ENCODE measurements at regions not wholly inside any gene's neighbourhood (a gene's known extent, or its start where the extent isn't known, plus 50 kb on each side); places are given as distances from the start of the nearest gene placed in this dataset.

DNA sequence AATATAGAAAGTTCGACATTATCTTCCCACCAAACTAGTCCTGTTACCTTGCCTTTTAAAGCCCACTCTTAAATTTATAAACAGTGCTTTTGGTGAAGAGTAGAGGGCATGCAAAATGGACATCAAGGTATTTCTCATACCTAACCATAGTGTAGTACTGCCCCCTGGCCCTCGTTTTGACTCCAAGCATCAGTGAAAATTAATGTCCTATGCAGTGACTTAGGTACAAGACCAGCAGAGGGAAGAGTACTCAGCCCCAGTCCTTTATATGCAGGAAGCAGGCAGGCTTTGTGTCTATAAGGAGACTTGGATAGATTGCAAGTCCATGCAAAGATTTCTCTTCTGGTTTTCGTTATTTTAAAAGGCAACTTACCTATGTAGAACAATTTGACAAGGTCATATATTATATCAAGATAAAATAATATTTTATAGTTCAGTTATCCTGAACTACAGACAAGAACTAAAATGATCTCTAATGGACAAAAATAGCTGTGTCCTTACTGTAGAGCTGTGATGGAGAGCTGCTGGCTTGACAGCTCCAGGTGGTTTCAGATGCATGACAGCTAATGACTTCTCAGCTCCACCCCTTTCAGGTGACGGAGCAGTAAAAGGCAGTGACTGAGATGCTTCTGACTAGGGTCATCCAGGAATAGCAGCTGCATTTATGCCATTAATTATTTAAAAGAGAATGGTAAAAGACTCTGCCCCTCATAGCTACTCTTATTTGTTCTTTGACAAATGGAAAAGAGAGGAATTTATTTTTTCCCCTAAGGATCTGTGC is 646.1 kb downstream of the SQOR start:
- H4K8ac ChIP-seq (ENCODE audit: extremely low read depth, insufficient read depth, low read length) = no peak overlapping the region
- no peak overlapping the region for H3K4me2 ChIP-seq (ENCODE audit: insufficient read depth in 1 of 2, low read depth in 2 of 2, low read length in 2 of 2)
- no peak overlapping the region for H4K5ac ChIP-seq (ENCODE audit: insufficient read length, low read depth, low read length)
- H3K9me3 ChIP-seq (ENCODE audit: insufficient read depth in 2 of 2, low read depth in 1 of 2, low read length in 1 of 2) = no peaks in the 10 kb centered on the region
- ChIA-PET CTCF (ENCODE audit: partially characterized antibody) (interaction anchor here (0.7 to 1.6 kb wide), 15 partner anchors 8 to 575 kb away, joined by 3 to 14 read pairs (median 4); no protein-coding TSS in a partner anchor), POLR2A (ENCODE audit: partially characterized antibody) (no interaction called here)
- no peak overlapping the region for H2AK5ac ChIP-seq (ENCODE audit: low read depth, low read length)
- H3K4me3 ChIP-seq (ENCODE audit: extremely low read depth in 1 of 4, insufficient read depth in 2 of 4, low read depth in 3 of 4, low read length in 4 of 4) = no peak overlapping the region
- H2BK5ac ChIP-seq (ENCODE audit: low read depth, low read length) = no peak overlapping the region
- H3K27me3 ChIP-seq (replicated peaks in 1 of 4; ENCODE audit: control insufficient read depth in 3 of 4, extremely low read depth in 1 of 4, insufficient read depth in 3 of 4, low read length in 3 of 4) = no peaks in the 10 kb centered on the region
- no peak overlapping the region for H2BK12ac ChIP-seq (ENCODE audit: low read depth, low read length)
- 0 out of 2 replicates have a peak, but pooled peaks cover 2% of the 10 kb centered on the region for H3K23me2 ChIP-seq (ENCODE audit: low read depth, low read length)
- no peak overlapping the region for H3K18ac ChIP-seq (ENCODE audit: extremely low read depth, low read length)
- H4K91ac ChIP-seq (replicated peaks; ENCODE audit: insufficient read length, low read length) = no peak overlapping the region
- H2AFZ ChIP-seq (ENCODE audit: low read length) = no peak overlapping the region
- FAIRE-seq (peak; percentile 24), DNase-seq (ENCODE audit: low read depth in 1 of 2, low spot score in 2 of 2) (no peak)
- H3K9ac ChIP-seq (replicated peaks in 1 of 4; ENCODE audit: extremely low read depth in 1 of 4, low read depth in 3 of 4, low read length in 3 of 4) = no peak overlapping the region
- H3K56ac ChIP-seq (replicated peaks; ENCODE audit: insufficient read length, low read depth, low read length) = no peak overlapping the region
- H3K14ac ChIP-seq (ENCODE audit: insufficient read length) = no peak overlapping the region
- no peak overlapping the region for H2BK20ac ChIP-seq (ENCODE audit: low read length)
- no peaks in the 10 kb centered on the region for H3K36me3 ChIP-seq (ENCODE audit: control insufficient read depth in 2 of 4, insufficient read depth in 4 of 4, low read length in 3 of 4)
- no peak overlapping the region for H3K27ac ChIP-seq (ENCODE audit: low read depth, low read length)
- H2BK15ac ChIP-seq (ENCODE audit: low read length) = no peak overlapping the region
- H3K4ac ChIP-seq (replicated peaks; ENCODE audit: insufficient read length, low read depth, low read length) = no peak overlapping the region
- 0 out of 7 replicates have a peak, but pooled peaks cover 0 to 2% (median 0%) of the 10 kb centered on the region in 4 experiments for H3K4me1 ChIP-seq (replicated peaks in 1 of 4; ENCODE audit: control insufficient read depth in 3 of 4, insufficient read depth in 4 of 4, low read length in 3 of 4)
- WGBS, 2 experiments (ENCODE audit: extremely low coverage in 1 of 2, insufficient coverage in 1 of 2, insufficient read length in 1 of 2, insufficient replicate concordance in 2 of 2, low coverage in 1 of 2, low lambda C conversion rate in 2 of 2, missing lambda C conversion rate in 1 of 2) = 72% methylated on average over 4 of the region's 4 CpGs; no CpG with 5 or more reads in 1 of the 2 experiments
- no peaks in the 10 kb centered on the region for H4K20me1 ChIP-seq (replicated peaks in 1 of 2; ENCODE audit: control insufficient read depth in 1 of 2, insufficient read depth in 2 of 2, low read length in 2 of 2)
- no peaks in the 10 kb centered on the region for H3K79me1 ChIP-seq (ENCODE audit: low read depth, low read length)
- no peak overlapping the region for H3K23ac ChIP-seq (ENCODE audit: insufficient read length)
- H2BK120ac ChIP-seq (replicated peaks; ENCODE audit: low read depth, low read length) = no peak overlapping the region
- no peaks in the 10 kb centered on the region for H3K79me2 ChIP-seq (ENCODE audit: control insufficient read depth in 1 of 2, insufficient read depth in 2 of 2, low read length in 2 of 2)
- TF ChIP-seq CBX8 (IDR thresholded peaks at IDR 0.05; ENCODE audit: borderline replicate concordance, low read depth, low read length) (no peak), E2F6 (IDR thresholded peaks at IDR 0.05) (no peak), ZNF274 (IDR thresholded peaks at IDR 0.05; ENCODE audit: borderline replicate concordance, extremely low read depth, low read length) (no peak), SP1 (IDR thresholded peaks at IDR 0.05; ENCODE audit: low read depth, low read length) (no peak), KDM5A (IDR thresholded peaks at IDR 0.05; ENCODE audit: low read length) (no peak), RBBP5 (IDR thresholded peaks at IDR 0.05; ENCODE audit: borderline replicate concordance, low read depth, low read length) (no peak), KDM4A (IDR thresholded peaks at IDR 0.05; ENCODE audit: low read depth, low read length, severe bottlenecking) (no peak), GTF2F1 (IDR thresholded peaks at IDR 0.05; ENCODE audit: borderline replicate concordance, low read depth, low read length) (no peak), RNF2 (IDR thresholded peaks at IDR 0.05; ENCODE audit: borderline replicate concordance, low read depth, low read length, missing control alignments, poor library complexity, severe bottlenecking) (no peak)

All from H1 (cell line).